Activated T-cell treated with anti-CD3 and anti-CD28 coated beads for 48 hours (primary cell): ENCODE measurements at regions not wholly inside any gene's neighbourhood (a gene's known extent, or its start where the extent isn't known, plus 50 kb on each side); places are given as distances from the start of the nearest gene placed in this dataset.

Experiments used
- DNase-seq: peaks from one replicate; pipeline ENCODE4 v3.0.0-alpha.2; 2020; ENCODE audit warnings: low read depth

DNA sequence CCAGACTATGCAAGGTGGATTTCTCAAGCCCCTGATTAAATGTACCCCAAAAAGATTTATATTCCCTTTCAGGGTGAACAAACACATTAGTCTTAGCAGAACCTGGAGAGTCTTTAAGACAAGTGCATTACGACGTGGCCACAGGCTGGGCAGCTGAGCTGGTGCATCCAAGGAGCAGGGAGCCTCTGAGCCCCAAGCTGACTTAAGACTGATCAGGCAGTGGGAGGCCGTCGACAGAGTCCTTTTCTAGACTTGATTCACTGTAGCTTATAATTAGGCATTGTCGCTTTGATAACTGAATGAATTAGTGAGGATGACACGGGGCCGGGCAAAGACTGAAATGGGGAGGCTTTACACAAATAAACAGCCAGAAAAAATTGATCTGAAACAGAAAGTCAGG is 353.2 kb downstream of the GPAM start:
- no peak for DNase-seq

DNA sequence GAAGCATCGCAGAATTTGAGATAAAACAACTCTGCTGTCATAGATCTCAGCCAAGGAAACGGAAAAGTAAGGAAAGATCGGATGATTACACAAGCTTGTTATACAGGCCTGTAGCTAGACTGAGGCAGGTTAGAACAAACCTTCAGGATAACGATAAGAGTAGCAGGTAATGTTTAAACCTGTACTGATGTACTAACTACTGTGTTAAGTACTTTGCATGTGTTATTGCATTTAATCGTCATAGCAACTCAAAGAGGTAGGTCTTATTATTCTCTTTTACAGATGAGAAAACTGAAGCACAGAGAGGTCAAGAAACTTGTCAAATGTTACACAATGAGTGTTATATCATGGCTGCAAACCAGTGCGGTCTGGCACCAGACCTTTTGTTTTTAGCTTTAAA is 352.5 kb downstream of the GPAM start:
- DNase-seq = no peak

DNA sequence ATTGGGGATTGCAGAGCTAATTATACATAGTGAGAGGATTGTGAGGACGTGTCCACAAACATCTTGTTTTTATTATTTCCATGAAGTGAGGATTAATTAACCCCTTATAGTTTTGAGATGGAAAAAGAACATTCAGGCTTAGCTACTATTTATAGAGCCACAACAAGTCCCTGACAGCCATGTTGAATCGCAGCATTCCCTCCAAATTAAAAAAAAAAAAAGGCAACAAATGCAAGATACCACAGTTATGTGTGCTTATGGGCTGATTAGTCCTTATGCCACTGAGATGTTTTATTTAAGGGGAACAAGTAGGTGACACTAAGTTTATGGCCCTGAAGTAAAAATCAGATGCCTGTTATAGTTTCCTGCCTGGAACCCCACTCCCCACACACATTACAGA is 350.3 kb downstream of the GPAM start:
- no peak for DNase-seq

DNA sequence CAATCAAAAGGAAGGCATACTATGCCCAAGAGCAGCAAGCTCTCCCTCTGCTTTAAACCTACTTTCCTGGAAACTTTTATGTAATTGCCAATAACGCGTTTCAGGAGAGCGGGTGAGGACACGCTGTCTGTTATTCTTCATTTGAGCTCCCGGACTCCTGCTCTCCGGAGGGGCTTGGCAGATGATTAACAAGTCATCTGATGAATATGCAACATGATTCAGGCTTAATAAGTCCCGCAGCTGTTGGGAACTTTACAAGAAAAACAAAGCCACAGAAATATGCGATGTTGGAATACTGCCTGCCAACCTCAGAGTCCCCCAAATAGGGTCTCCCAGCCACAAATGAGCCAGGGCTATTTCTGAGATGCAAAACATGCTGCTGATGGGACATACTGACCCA is 348.0 kb downstream of the GPAM start:
- DNase-seq = no peak

DNA sequence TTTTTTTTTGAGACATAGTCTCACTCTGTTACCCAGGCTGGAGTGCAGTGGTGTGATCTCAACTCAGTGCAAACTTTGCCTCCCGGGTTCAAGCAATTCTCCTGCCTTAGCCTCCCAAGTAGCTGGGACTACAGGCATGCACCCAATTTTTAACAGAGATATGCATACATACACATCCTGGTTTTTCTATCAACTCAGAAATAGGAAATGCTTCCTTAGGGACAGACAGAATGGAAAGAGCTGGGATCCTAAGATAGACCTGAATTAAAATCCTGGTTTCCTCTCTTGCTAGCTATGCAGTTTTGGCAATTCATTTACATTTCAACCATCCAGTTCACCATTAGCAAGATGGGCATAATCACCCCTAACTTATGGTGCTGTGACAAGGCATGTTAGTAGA is 347.5 kb downstream of the GPAM start:
- DNase-seq = no peak

DNA sequence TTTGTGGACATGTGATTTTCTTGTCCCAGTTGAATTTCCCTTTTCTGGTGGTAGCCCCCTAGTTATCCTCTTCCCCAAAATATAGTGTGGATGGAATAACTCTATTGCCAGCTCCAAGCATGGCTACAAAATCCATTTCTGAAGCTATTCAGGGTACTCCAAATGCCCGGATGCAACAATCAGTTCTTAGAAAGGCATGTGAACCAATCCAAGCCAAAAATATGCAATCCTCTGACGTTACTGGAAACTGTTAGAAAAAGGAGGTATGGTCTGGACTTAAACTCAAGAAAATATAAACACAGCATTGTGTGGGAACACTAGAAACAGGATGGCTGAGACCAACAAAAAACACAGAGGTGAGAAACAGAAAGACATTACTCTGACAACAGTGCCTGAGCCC is 347.0 kb downstream of the GPAM start:
- DNase-seq = no peak

DNA sequence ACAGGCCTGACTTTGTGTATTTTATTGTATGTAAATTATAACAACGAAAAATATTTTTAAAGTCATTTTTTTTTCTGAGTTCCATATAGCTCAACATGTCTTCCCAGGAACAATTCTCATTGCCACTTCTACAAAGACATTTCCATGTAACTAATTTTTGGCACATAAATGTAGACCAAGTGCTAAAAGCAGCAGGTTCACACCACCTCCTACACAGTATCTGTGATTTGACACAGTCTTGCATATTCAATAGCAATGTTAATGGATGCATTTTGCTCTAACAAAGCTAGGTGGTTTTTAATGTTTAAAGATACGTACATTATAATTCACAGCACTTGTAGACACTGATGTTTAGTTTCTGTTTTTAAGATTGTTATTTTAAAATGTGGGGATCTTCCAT is 346.5 kb downstream of the GPAM start:
- no peak for DNase-seq

DNA sequence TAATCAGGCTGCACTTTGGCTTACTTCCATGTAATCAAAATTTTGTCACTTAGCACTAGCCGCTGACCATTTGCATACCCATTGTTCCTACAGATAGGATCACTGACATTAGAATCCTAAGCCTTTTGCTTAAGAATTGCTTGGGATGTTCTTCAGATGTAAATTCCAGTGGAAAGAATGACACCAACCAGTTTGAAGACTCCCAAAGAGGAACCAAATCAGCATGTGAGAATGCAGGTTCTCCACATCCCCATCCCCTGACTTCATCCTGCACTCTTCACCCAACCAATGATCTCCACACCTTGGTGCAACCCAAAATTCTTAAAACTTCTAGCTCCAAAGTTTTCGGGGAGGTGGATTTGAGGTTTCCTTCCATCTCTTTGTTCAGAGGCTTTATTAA is 345.6 kb downstream of the GPAM start:
- DNase-seq = no peak

DNA sequence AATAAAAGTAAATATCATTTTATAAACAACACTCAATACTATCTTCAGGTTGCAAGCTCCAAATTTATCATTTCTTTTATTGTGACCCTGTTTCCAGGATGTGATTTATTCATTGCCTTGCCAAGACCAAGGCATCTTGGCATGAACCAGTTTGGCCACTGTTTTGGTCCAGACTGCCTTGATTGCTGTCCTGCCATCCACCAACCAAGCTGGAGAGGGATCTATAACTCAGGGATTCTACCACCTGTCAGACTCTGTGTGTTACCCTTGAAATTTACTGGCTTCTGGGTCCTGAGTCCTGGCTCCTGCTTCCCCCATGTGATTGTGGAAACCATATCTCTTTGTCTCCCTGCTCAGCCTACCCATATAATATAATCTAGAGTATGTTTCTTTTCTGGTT is 343.0 kb downstream of the GPAM start:
- DNase-seq = no peak

DNA sequence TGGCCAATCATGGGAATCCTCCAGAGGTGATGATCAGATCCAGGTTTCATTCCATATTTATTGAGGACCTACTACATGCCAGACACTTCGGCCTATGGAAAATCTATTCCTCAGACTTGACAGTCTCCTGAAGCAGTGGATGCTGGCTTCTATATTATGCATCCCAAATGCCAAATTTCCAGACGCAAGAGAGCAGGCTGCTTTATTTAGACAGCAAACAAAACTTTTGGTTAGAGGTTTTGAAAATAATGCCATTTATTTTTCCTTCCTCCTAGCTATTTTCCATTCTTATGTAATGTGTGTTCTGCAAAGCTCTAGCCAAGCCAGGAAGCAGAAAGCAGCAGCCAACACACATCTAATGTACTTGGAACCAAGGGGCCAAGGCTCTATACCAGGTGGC is 330.8 kb downstream of the GPAM start:
- no peak for DNase-seq

DNA sequence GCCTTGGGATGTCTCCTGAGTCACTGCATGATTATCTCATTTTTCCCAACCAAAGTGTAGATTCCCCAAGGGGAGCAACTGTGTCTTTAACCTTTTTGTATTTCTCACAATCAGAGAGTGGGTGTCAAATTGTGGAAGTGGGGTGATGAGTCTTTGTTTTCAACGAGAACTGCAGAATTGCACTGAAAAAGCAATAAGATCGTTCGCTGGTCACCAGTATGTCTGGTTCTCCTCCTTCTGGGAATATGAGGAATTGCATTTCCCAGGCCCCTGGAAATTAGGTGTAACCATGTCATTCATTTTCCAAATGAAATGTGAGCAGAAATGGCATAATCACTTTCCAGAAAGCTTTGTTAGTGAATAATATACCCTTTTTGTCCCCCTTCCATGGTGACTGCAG is 326.9 kb downstream of the GPAM start:
- DNase-seq = no peak

DNA sequence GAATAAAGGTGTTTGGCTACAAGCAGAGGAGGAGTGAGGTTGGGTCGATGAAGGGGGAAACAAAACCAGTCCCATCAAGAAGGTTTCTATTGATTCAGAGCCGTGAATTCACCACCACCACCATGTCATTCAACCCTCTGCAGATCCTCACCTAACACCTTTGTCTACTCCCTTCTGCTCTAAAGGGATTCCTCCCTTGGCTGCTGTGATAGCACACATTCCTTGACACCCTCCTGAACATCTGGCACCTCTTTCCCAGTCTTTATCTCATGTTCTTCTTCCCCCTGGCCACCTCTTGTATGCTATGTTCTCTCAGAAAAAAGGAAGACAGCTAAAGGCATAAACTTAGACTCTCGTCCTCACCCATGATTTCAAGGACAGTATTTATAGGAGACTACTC is 318.0 kb downstream of the GPAM start:
- no peak for DNase-seq

DNA sequence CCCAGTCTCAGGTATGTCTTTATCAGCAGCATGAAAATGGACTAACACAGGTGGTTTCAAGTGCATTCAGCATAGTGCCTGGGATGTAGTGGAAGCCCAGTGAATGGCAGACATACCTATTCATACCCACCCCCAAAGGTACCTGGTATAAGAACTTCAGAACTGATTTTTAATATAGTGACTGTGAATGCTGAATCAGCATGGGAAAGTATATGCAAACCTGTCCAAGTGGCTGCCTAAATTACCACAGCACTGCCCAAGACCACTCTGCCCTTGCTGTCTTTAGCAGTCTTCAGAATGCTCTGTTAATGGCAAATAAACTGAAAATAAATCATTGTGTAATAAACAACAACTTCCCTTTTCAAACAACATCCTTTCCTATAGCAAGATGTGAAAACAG is 312.1 kb downstream of the GPAM start:
- DNase-seq = no peak

DNA sequence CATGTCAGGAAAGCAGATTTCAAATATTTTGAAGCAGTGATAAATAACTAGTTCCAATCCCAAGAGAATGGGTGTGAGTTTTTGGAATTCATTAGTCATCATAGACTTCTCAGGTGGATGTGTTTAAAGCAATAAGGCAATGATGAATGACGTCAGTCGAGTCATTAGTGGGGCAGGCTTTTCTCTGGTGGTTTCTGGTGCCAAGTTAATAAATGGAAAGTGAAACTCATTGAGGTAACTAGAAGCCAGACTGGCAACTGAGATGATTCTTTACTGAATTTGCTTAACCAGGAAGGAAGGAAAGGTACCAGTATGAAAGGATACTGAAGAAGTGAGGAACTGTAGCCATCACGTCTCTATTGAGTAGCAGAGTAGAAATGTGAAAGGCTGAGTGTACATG is 311.0 kb downstream of the GPAM start:
- no peak for DNase-seq

DNA sequence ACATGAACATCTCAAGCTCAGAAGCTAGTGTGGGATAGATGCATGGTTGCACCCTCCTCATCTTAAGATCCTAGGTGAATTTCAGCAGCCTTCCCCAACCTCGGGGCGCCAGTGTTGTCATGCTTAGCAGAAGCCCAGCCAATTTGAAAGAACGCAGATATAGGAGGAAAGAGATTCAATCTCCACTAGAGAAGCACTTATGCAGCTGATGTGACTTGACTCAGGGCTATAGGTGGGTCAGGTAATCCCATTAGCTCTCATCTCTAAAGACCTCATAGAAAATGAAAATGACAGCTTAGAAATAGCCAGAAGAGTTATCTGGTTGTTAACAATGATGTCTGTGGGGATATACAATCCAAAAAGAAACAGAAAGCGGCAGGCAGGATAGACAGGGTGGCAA is 310.5 kb downstream of the GPAM start:
- DNase-seq = no peak

DNA sequence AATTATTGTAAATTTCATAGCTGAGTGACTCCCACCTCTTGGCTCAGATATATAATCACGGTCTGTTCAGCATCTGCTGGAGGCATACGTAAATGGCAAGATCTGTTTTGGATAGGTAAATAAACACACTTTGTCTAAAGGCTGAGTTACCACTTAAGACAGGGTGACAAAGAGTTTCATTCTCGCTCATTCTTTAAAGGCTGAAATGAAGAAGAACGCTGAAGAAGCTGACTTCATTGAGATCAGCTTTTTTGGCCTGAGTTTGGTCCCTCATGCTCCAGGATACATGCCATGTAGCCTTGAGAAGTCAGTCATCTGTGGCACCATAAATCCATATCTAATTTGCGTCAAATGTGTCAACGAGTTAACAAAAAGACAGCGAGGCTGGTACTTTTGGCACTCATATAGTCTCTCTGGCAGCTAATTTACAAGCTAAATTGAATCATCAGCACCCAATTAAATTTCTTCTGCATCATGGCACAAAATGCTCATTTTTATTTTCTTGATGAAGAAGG is 309.9 kb downstream of the GPAM start:
- no peak for DNase-seq

DNA sequence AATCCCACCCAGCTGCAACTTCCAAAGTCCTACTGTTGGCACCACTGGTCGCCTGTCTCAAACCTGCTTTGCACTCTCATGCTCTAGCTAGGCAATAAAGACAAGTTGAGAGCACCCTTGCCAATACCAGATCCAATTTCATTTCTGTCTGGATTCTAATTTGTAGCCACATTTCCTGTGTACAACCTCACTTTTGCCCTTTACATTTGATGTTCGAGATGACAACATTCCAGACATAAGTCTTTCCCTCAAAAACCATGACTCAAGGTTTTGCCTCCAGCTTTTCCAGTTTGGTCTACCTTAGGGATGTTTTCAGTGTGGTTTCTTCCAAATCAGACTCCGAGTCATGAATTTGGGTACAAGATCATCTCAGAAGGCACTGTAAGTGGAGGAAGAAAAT is 309.0 kb downstream of the GPAM start:
- no peak for DNase-seq

DNA sequence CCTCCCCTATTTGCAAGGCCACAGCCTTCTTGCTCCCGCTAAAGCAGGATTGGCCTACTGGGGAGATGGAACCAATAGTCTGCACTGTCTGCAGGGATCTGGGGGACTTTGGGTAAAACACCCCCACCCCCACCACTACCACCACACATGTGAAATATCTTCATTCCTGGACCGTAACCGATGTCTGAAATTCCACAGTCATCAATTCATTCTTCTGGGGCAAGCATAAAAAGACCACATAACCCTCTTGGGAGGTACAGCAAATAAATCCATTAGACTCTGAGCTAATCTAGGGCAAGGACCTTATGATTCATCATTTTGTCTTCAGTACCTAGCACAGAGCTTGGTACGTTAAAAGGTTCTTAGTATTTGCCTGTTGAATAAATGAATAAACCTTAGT is 307.8 kb downstream of the GPAM start:
- DNase-seq = no peak

DNA sequence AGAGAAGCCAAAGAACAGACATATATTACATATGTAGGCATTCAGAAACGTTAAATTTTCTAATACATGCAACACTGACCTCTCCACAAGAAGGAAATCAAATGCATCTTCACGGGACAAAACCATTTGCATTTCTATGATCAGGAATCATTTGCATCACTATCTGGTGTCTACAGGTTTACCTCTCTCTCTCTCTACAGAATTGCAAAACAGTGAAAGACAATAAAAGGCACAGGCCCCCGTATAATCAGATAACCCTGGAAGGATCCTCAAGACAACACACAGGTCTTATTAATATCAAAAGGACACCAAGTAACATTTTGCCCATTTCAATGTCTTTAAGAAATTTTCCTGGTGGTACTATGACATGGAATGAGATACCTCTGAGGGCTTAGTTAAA is 306.3 kb downstream of the GPAM start:
- DNase-seq = no peak

DNA sequence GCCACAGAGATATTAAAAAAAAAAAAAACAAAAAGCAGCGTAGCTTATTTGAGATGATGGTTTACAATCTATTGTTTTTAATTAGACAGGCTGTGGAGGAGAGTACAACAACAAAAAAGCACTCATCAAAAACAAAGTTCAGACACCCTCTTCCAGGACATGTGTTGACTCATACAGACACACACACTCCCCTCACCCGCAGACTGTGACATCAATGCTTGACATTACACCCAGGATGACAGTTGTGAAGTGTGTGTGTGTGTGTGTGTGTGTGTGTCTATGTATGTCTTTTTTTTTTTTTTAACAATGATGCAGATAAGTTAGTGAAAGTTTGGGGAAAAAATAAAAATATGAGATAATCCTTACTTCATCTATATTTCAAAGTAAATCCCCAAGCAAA is 303.6 kb downstream of the GPAM start:
- no peak for DNase-seq

DNA sequence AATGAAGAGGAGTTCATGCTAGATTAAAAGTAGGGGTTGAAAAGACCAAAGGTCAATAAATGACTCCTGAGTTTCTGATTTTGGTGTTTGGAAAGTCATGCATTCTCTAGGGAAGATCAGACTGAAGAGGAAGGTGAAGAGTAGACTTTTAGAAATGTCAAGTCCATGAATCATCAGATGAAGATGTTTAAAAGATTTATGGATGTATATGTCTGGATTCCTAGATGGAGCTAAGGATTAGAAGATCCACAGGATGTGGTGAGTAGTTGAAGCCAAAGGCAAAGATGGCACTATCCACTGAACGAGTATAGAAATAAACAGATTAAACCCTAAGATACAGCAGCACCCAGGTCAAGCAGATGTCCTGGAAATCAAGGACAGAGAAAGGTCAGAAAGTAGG is 298.5 kb downstream of the GPAM start:
- DNase-seq = no peak

DNA sequence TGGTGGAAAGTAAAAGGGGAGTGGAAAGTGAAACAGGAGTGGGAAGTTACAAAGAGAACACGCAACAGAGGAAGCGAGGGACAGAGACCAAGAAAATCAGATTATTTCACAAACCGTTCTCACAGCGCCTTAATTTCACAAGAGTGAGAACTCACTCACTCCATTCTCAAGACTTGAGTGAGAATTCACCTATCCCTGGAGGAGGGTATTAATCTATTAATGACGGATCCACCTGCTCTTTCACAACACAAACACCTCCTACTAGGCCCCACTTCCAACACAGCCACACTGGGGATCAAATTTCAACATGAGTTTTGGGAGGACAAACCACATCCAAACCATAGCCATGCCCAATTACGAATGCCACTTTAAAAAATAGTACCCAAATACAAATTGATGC is 297.6 kb downstream of the GPAM start:
- no peak for DNase-seq

DNA sequence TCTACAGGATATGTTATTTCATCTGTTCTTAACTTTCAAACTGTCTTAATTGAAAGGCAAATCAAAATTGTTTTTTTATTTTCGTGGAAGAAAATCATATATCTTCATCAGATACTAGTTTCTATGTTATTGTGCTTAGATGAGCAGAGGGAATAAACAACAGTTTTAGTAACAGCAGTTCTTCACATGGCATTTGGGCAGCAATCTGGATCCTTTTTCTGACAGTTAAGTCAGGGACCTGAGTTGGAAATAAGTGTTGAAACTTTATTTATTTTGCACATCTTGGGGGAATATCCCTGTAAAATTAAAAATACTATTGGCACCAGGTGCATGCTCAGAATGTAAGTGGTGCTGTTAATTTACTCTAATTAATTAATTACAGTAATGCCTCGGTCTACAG is 296.3 kb downstream of the GPAM start:
- no peak for DNase-seq

DNA sequence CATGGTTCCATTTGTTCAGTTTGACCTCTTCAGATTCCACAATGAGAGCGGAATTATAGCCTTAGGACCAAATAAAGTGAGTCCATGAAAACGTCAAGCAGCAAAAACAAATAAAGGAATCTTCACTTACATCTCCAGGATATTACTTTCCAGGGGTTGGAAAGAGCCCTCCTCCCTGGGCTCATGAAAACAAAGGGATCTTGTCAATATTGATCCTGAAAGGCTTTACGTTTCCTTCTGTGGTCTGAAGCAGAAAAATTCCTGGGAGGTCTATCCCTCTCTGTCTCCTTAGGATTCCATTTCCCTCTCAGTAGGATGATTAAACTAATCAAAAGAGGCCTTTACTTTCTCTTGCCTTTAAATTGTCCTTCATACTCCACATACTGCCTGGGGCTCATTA is 293.5 kb downstream of the GPAM start:
- no peak for DNase-seq

DNA sequence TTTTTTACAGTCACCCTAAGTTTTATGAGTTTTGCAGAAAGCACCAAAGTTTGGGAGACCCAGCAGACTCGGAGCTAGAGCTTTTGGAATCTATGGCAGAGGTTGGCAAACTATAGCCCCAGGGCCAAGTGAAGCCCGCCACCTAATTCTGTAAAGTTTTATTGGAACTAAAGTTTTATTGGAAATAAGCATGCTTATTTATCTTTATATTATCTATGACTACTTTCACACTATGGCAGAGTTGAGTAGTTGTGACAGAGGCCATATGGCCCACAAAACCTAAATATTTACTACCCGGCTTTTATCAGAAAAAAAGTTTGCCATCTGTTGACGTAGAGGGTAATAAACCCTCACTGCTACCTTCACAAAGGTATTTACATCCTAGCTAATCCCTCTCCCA is 267.6 kb downstream of the GPAM start:
- DNase-seq = no peak
